ENCODE measurements at regions not wholly inside any gene's neighbourhood (a gene's known extent, or its start where the extent isn't known, plus 50 kb on each side); places are given as distances from the start of the nearest gene placed in this dataset.

GRCh38 chr13:70784207-70784989 is 676.1 kb upstream of the KLHL1 start:
- Histone ChIP-seq H4K8ac (replicated peaks; ENCODE audit: insufficient read length, low read depth, low read length) (no peak overlapping the region), H3K79me1 (ENCODE audit: insufficient read depth, low read depth, low read length, poor library complexity, severe bottlenecking) (no peaks in the 10 kb centered on the region), H2AK5ac (ENCODE audit: insufficient read length, low read length) (no peak overlapping the region), H3K4me2 (ENCODE audit: insufficient read depth, insufficient read length, low read length) (no peak overlapping the region), H2BK5ac (ENCODE audit: insufficient read length, low read length) (no peak overlapping the region), H3K4me1 (ENCODE audit: insufficient read depth, low read length) (no peaks in the 10 kb centered on the region), H2BK120ac (ENCODE audit: low read depth, low read length, poor library complexity, severe bottlenecking) (no peak overlapping the region), H3T11ph (ENCODE audit: low read length) (no peak overlapping the region), H3K56ac (ENCODE audit: insufficient read length, low read depth, low read length) (no peak overlapping the region), H3K14ac (ENCODE audit: insufficient read depth, low read length) (no peak overlapping the region), H2BK20ac (ENCODE audit: low read depth, low read length, poor library complexity, severe bottlenecking) (no peak overlapping the region), H3K27me3 (ENCODE audit: insufficient read depth, low read length) (no peaks in the 10 kb centered on the region), H4K91ac (ENCODE audit: insufficient read length, low read depth, low read length) (no peak overlapping the region), H2AFZ (ENCODE audit: low read length) (no peak overlapping the region), H3K9me3 (ENCODE audit: control insufficient read depth, low read depth, low read length) (no peaks in the 10 kb centered on the region), H3K23me2 (ENCODE audit: insufficient read length, low read depth, low read length, poor library complexity, severe bottlenecking) (no peaks in the 10 kb centered on the region), H3K4ac (ENCODE audit: low read depth, low read length) (no peak overlapping the region), H3K79me2 (ENCODE audit: insufficient read depth, low read length) (no peaks in the 10 kb centered on the region), H2BK15ac (ENCODE audit: low read depth, low read length) (no peak overlapping the region), H3K27ac (ENCODE audit: insufficient read length, low read depth, low read length) (no peak overlapping the region), H4K5ac (ENCODE audit: insufficient read length, low read depth, low read length) (no peak overlapping the region), H3K9ac (ENCODE audit: extremely low read depth, insufficient read length, low read length) (no peak overlapping the region), H3K23ac (ENCODE audit: insufficient read length, low read depth, low read length) (no peak overlapping the region), H3K18ac (ENCODE audit: insufficient read length, low read depth, low read length) (no peak overlapping the region), H4K20me1 (ENCODE audit: control insufficient read depth, insufficient read depth, insufficient read length) (no peaks in the 10 kb centered on the region), H2BK12ac (ENCODE audit: insufficient read length, low read depth, low read length) (no peak overlapping the region)
- Mint-ChIP-seq H3K9me3 (no peaks in the 10 kb centered on the region), H3K4me3 (no peak overlapping the region), H3K36me3 (ENCODE audit: insufficient read depth in 1 of 3, low read depth in 3 of 3) (no peaks in the 10 kb centered on the region), H3K27ac (no peak overlapping the region), H3K27me3 (ENCODE audit: low read depth) (no peaks in the 10 kb centered on the region), H3K4me1 (no peaks in the 10 kb centered on the region)
- no peak for DNase-seq
- no CpG with 5 or more reads among the region's 3 CpGs for WGBS (ENCODE audit: extremely low coverage, insufficient read length, low lambda C conversion rate)
- TF ChIP-seq CTCF (conservative IDR thresholded peaks at IDR 0.05): no peak
